H54 (cell line): ENCODE measurements at regions not wholly inside any gene's neighbourhood (a gene's known extent, or its start where the extent isn't known, plus 50 kb on each side); places are given as distances from the start of the nearest gene placed in this dataset.

Experiments
- DNase-seq: peaks from one replicate; pipeline ENCODE4 v3.0.0; 2011; ENCODE audit warnings: low spot score, mixed read lengths; ENCODE audit not compliant: insufficient read length
- FAIRE-seq: peaks from 3 replicates; lab custom pipeline; 2011; peaks lifted over from hg19 to GRCh38; lab: Jason Lieb, UNC
- POLR2A ChIP-seq: IDR thresholded peaks from 2 replicates; pipeline ENCODE4 v1.6.1; 2011; ENCODE audit warnings: low read depth, mild to moderate bottlenecking, low read length

DNA sequence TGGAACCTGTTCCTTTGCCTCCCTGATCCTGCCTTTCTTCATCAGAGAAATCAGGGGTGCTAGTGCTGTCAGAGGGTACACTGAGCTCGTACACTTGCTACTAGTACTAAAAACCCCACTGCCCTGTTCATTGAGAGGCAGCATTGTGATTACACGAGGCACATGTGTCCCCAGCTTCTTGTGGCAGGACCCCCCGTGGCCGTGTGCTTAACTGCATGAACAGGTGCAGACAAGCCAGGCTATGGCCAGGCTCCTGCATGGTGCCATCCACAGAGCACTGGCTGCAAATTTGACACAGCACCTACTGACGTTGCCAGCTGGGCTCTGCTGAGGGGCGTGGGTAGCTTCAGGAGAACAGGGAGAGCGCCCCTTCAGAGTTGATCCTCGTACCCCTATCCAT, 248.4 kb downstream of the GLI2 start:
- DNase-seq (no peak), FAIRE-seq (no peak)
- no peak for TF ChIP-seq POLR2A

- DNase-seq = no peak
- no peak for FAIRE-seq
- no peak for TF ChIP-seq POLR2A
Measured at GRCh38 chr2:120984452-120985173, 248.9 kb downstream of the GLI2 start.

DNA sequence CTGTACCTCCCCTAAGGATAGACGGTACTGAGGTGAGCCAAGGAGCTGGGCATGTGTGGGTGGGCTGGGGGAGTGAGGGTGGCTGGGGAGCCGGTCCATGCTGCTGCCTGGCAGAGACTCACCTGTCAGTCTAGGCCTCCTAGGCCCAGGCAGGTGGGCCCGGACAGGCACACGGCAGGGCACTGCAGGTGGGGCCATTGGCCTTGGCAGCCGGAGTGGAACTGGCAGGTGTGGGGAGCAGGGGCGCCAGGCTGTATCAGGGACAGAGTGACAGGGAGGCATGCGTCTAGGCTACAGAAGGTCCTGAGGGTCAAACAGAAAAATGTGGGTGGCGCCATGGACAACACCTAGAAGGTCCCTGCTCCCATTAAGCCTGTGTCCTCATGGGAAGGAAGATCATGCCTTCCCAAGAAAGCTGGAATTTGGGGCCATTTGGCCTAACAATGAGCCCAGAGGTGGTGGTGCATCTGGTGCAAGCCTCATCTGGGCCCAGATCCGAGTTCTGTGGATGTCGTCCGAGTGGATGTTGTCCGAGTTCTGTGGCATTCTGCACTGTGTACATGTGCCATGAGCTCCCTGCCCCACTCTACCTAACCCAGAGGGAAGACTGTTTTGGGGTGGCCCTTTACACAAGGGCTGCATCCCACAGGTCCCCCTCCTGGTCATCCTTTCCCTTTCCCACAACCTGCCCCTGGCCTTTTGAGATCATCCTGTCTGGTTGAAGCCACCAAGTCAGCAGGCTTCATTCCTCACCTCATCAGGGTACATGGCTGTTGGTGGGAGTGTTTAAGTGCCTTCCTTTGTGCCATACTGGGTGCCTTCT, 249.7 kb downstream of the GLI2 start:
- TF ChIP-seq POLR2A = no peak
- FAIRE-seq = no peak
- no peak for DNase-seq

DNA sequence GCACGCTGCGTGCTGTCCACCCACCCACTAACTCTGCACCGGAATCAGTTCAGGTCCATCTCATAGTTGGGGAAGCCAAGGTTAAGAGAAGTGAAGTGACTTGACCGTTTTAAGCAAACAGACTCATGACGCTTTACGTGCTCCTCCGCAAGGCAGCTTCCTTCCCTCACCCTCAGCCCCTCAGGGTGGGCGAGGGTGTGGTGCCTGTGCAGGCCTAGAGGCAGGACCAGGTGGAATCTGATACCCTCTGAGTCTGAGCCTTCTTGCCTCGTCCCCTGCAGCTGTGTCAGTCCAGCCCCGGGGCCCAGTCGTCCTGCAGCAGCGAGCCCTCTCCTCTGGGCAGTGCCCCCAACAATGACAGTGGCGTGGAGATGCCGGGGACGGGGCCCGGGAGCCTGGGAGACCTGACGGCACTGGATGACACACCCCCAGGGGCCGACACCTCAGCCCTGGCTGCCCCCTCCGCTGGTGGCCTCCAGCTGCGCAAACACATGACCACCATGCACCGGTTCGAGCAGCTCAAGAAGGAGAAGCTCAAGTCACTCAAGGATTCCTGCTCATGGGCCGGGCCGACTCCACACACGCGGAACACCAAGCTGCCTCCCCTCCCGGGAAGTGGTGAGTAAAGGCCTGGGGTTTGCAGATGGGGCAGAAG, 250.5 kb downstream of the GLI2 start:
- no peak for DNase-seq
- FAIRE-seq = no peak
- TF ChIP-seq POLR2A = no peak

- DNase-seq (no peak), FAIRE-seq (no peak)
Measured at GRCh38 chr2:120986898-120987650, 251.4 kb downstream of the GLI2 start.

GRCh38 chr2:120988051-120988699, 252.5 kb downstream of the GLI2 start:
- FAIRE-seq (no peak), DNase-seq (no peak)
- TF ChIP-seq POLR2A = no peak

More at GRCh38 chr2:120986898-120987650, 251.4 kb downstream of the GLI2 start:
- TF ChIP-seq POLR2A = no peak

DNA sequence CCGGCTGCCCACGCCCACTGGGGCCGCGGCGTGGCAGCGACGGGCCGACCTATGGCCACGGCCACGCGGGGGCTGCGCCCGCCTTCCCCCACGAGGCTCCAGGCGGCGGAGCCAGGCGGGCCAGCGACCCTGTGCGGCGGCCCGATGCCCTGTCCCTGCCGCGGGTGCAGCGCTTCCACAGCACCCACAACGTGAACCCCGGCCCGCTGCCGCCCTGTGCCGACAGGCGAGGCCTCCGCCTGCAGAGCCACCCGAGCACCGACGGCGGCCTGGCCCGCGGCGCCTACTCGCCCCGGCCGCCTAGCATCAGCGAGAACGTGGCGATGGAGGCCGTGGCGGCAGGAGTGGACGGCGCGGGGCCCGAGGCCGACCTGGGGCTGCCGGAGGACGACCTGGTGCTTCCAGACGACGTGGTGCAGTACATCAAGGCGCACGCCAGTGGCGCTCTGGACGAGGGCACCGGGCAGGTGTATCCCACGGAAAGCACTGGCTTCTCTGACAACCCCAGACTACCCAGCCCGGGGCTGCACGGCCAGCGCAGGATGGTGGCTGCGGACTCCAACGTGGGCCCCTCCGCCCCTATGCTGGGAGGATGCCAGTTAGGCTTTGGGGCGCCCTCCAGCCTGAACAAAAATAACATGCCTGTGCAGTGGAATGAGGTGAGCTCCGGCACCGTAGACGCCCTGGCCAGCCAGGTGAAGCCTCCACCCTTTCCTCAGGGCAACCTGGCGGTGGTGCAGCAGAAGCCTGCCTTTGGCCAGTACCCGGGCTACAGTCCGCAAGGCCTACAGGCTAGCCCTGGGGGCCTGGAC, 253.2 kb downstream of the GLI2 start:
- FAIRE-seq (no peak), DNase-seq (no peak)
- no peak for TF ChIP-seq POLR2A

GRCh38 chr2:120989512-120990441, 254.1 kb downstream of the GLI2 start:
- DNase-seq (no peak), FAIRE-seq (no peak)
- TF ChIP-seq POLR2A = no peak

DNA sequence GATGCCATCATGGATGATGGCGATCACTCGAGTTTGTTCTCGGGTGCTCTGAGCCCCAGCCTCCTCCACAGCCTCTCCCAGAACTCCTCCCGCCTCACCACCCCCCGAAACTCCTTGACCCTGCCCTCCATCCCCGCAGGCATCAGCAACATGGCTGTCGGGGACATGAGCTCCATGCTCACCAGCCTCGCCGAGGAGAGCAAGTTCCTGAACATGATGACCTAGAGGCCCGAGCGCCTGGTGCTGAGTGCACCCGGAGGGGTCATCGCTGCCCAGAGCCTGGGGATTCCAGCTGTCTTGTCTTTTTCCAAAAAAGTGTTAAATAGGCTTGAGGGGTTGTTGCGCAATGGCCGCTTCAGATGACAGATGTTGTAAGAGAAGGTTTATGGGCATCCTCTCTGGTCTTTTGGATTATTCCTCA, 254.8 kb downstream of the GLI2 start:
- no peak for FAIRE-seq
- no peak for DNase-seq

GRCh38 chr2:120991441-120991840, 255.8 kb downstream of the GLI2 start:
- no peak for DNase-seq
- FAIRE-seq = no peak
- no peak for TF ChIP-seq POLR2A

More for the DNA sequence above, 254.8 kb downstream of the GLI2 start:
- no peak for TF ChIP-seq POLR2A

- TF ChIP-seq POLR2A = no peak
- FAIRE-seq (no peak), DNase-seq (no peak)
Measured at GRCh38 chr2:120992791-120993555, 257.3 kb downstream of the GLI2 start.
